HL-60/S4 treated with phorbol 12-myristate 13-acetate at 8.2 ng/mL for 4 days and 3 days (cell line): ENCODE measurements at regions not wholly inside any gene's neighbourhood (a gene's known extent, or its start where the extent isn't known, plus 50 kb on each side); places are given as distances from the start of the nearest gene placed in this dataset.
"Not testable (repeated sequence)": the region's sequence is repeated elsewhere in the genome, so short reads cannot be mapped to it uniquely, and the experiment has no call there.

ENCODE experiments used
- in situ Hi-C: fragments of 300-500 bp; cut with MboI; formaldehyde crosslinking; loops from 2 replicates; pipeline ENCODE4 v1.15.0; 2022; ENCODE audit warnings: low sequenced_read_pairs

- in situ Hi-C loops: not testable (repeated sequence)
These were observed 220.6 kb downstream of the TMEM121 start for GRCh38 chr14:105746800-105747502.

- in situ Hi-C loops: not testable (repeated sequence)
These were observed 221.3 kb downstream of the TMEM121 start for GRCh38 chr14:105747503-105748203.

GRCh38 chr14:105748204-105748578 is 221.8 kb downstream of the TMEM121 start:
- in situ Hi-C loops: no loop called here

- in situ Hi-C loops: not testable (repeated sequence)
These were observed 222.3 kb downstream of the TMEM121 start for GRCh38 chr14:105748710-105749109.

- in situ Hi-C loops: not testable (repeated sequence)
These were observed 223.6 kb downstream of the TMEM121 start for GRCh38 chr14:105749870-105750541.

GRCh38 chr14:105751291-105751751 is 224.9 kb downstream of the TMEM121 start:
- in situ Hi-C loops: not testable (repeated sequence)

- in situ Hi-C loops: not testable (repeated sequence)
These were observed 226.0 kb downstream of the TMEM121 start for GRCh38 chr14:105752420-105752819.

GRCh38 chr14:105760691-105761344 is 234.4 kb downstream of the TMEM121 start:
- in situ Hi-C loops: no loop called here

- in situ Hi-C loops: not testable (repeated sequence)
These were observed 235.0 kb downstream of the TMEM121 start for GRCh38 chr14:105761345-105761740.

- in situ Hi-C loops: no loop called here
These were observed 235.5 kb downstream of the TMEM121 start for GRCh38 chr14:105761842-105762241.

GRCh38 chr14:105762262-105762661 is 235.9 kb downstream of the TMEM121 start:
- in situ Hi-C loops: not testable (repeated sequence)

GRCh38 chr14:105764254-105764901 is 238.0 kb downstream of the TMEM121 start:
- in situ Hi-C loops: not testable (repeated sequence)

- in situ Hi-C loops: not testable (repeated sequence)
These were observed 238.9 kb downstream of the TMEM121 start for GRCh38 chr14:105765072-105765825.

- in situ Hi-C loops: no loop called here
These were observed 239.7 kb downstream of the TMEM121 start for GRCh38 chr14:105765893-105766614.

GRCh38 chr14:105767315-105767714 is 240.9 kb downstream of the TMEM121 start:
- in situ Hi-C loops: no loop called here

GRCh38 chr14:105768039-105768438 is 241.7 kb downstream of the TMEM121 start:
- in situ Hi-C loops: not testable (repeated sequence)

GRCh38 chr14:105769061-105769730 is 242.8 kb downstream of the TMEM121 start:
- in situ Hi-C loops: not testable (repeated sequence)

- in situ Hi-C loops: not testable (repeated sequence)
These were observed 244.3 kb downstream of the TMEM121 start for GRCh38 chr14:105770619-105771216.
